Activated B cell treated with CpG ODN at 0.5 μM for 24 hours (primary cell): ENCODE measurements at regions not wholly inside any gene's neighbourhood (a gene's known extent, or its start where the extent isn't known, plus 50 kb on each side); places are given as distances from the start of the nearest gene placed in this dataset.

Source experiments
- ATAC-seq: fragments of 200-7000 bp; cut with Tn5 transposase; one replicate; pipeline ENCODE4 v1.10.0; 2021; ENCODE audit warnings: low read depth, mild to moderate bottlenecking, moderate library complexity
- CTCF ChIA-PET: fragments of 350-600 bp; sonication (Branson Sonifier 250); formaldehyde crosslinking; loops from one replicate; lab custom pipeline; 2021; ENCODE audit warnings: antibody characterized with exemption; lab: Charles Lee
- POLR2A ChIA-PET: fragments of 350-600 bp; sonication (Branson Sonifier 250); formaldehyde crosslinking; loops from one replicate; lab custom pipeline; 2021; ENCODE audit warnings: antibody characterized with exemption; lab: Charles Lee
- DNase-seq: peaks from one replicate; pipeline ENCODE4 v3.0.0; 2022
- H3K27ac Mint-ChIP-seq: one replicate; pipeline ENCODE4 v1.8.0; 2020; ENCODE audit warnings: mixed read lengths
- H3K27me3 Mint-ChIP-seq: one replicate; pipeline ENCODE4 v1.8.0; 2021; ENCODE audit warnings: mixed read lengths
- H3K36me3 Mint-ChIP-seq: one replicate; pipeline ENCODE4 v1.8.0; 2021; ENCODE audit warnings: low read depth, mixed read lengths
- H3K4me1 Mint-ChIP-seq: one replicate; pipeline ENCODE4 v1.8.0; 2021; ENCODE audit warnings: mixed read lengths
- H3K4me3 Mint-ChIP-seq: one replicate; pipeline ENCODE4 v1.8.0; 2020; ENCODE audit warnings: mild to moderate bottlenecking, mixed read lengths
- H3K9me3 Mint-ChIP-seq: one replicate; pipeline ENCODE4 v1.8.0; 2020; ENCODE audit warnings: mixed read lengths
- CTCF ChIP-seq: fragments of 200-600 bp; IDR thresholded peaks from one replicate; pipeline ENCODE4 v1.8.0; 2022; ENCODE audit warnings: antibody characterized with exemption, mild to moderate bottlenecking
- intact Hi-C: fragments of 100-400 bp; cut with micrococcal nuclease; formaldehyde crosslinking; loops from one replicate; pipeline ENCODE4 v1.15.1; 2024

DNA sequence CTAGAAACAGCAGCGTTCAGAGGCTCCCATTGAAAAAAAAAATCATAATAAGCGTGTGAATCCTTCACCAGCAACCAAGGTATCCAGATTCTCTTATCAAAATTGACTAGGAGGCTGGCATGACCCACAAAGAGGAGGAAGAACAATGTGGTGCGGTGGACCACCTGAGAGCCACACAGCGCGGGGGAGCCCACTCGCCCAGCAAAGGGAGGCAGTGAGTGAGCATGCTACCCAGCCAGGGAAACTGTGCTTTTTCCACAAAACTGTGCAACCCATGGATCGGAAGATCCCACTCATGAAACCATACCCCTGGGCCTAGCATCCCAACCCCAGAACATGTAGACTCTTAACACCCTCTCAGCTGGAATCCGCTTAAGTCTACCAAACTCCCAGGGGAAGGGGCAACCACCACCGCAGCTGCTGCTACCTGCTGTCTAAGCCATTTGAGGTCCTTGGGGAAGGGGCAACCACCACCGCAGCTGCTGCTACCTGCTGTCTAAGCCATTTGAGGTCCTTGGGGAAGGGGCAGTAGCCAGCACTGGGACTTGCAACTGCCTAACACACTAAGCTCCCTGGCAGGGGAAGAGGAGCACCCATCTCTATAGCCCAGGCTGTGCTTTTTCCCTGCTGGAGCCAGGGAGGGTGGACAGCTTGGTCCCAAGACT is 102.8 kb upstream of the CLDN18 start:
- ChIA-PET POLR2A (no interaction called here), CTCF (no interaction called here)
- Mint-ChIP-seq H3K4me3 (no peak overlapping the region), H3K27ac (no peak overlapping the region), H3K36me3 (no peaks in the 10 kb centered on the region), H3K27me3 (no peaks in the 10 kb centered on the region), H3K9me3 (peaks cover 16% of the 10 kb centered on the region), H3K4me1 (no peaks in the 10 kb centered on the region)
- intact Hi-C loops: no loop called here
- ATAC-seq: no peak
- no peak for TF ChIP-seq CTCF
- DNase-seq: no peak

DNA sequence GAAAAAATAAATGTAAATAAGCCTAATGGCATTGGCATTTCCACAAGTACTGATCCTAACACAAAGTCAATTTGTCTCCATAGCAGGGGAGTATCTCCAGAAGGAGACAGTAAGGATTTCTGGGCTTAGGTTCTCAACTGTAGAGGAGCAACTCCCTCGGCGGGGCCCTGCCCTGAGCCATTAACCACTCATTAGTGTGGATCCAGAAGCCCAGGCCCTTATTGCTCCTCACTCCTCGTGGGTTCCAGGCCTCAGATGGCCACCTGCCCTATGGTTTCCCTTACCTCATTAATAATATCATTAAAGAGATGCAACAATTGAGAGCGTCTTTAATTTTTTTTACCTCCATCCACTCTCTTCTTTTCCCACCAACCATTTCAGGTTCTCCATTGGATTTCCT is 85.3 kb upstream of the CLDN18 start:
- POLR2A ChIA-PET: no interaction called here
- intact Hi-C loops: no loop called here
- H3K9me3 Mint-ChIP-seq: no peaks in the 10 kb centered on the region
- no peak for DNase-seq
- no peak overlapping the region for H3K4me3 Mint-ChIP-seq
- ATAC-seq: no peak
- no peaks in the 10 kb centered on the region for H3K27me3 Mint-ChIP-seq
- TF ChIP-seq CTCF: no peak
- H3K4me1 Mint-ChIP-seq: no peaks in the 10 kb centered on the region
- H3K36me3 Mint-ChIP-seq: no peaks in the 10 kb centered on the region
- no peak overlapping the region for H3K27ac Mint-ChIP-seq
- CTCF ChIA-PET: no interaction called here

DNA sequence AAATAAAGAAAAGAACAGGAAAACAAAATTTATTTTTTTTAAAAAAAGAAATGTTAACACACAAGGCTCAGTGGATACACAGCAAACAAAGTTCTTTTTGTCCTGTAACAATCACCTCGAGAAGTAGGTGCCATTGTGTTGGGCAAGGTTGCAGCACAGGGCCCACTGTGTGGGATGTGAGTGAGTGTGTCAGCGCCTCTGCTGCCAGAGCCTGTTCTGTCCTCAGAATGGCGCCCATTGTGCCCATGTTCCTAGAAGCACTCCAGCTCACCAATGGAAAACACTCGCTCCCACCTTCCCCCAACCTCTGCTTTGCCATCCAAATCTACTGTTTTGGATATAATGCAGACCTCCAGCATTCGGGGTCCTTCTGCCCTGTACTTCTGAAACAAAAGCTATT is 84.9 kb upstream of the CLDN18 start:
- intact Hi-C loops: no loop called here
- H3K4me1 Mint-ChIP-seq: no peaks in the 10 kb centered on the region
- H3K36me3 Mint-ChIP-seq: no peaks in the 10 kb centered on the region
- no peak for DNase-seq
- TF ChIP-seq CTCF: no peak
- ChIA-PET POLR2A (no interaction called here), CTCF (no interaction called here)
- ATAC-seq: no peak
- no peaks in the 10 kb centered on the region for H3K9me3 Mint-ChIP-seq
- H3K4me3 Mint-ChIP-seq: no peak overlapping the region
- H3K27ac Mint-ChIP-seq: no peak overlapping the region
- no peaks in the 10 kb centered on the region for H3K27me3 Mint-ChIP-seq

DNA sequence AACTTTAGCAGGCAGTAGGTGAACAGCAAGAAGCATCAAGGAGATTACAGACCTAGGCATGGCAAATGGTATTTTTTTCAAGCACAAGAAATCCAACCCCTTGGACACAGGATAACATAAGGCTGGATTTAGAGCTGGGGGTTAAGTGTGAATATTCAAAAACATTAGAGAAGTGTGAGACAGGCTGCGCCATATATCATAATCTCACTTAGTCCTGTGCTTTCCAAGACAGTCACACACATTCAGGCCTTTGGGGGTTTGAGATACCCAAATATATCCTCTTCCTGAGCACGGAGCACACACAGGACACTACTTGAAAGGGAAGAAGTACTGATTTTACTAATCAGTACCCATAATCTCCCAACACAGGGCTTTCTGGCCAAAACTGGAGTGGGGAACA is 83.0 kb upstream of the CLDN18 start:
- H3K36me3 Mint-ChIP-seq: no peaks in the 10 kb centered on the region
- ATAC-seq (no peak), DNase-seq (no peak)
- H3K9me3 Mint-ChIP-seq: no peaks in the 10 kb centered on the region
- no peak overlapping the region for H3K4me3 Mint-ChIP-seq
- no peaks in the 10 kb centered on the region for H3K27me3 Mint-ChIP-seq
- intact Hi-C loops: no loop called here
- POLR2A ChIA-PET: no interaction called here
- no peak for TF ChIP-seq CTCF
- H3K4me1 Mint-ChIP-seq: no peaks in the 10 kb centered on the region
- CTCF ChIA-PET: no interaction called here
- H3K27ac Mint-ChIP-seq: no peak overlapping the region

GRCh38 chr3:137930976-137931375 is 79.0 kb upstream of the CLDN18 start:
- no peak for DNase-seq
- no peaks in the 10 kb centered on the region for H3K27me3 Mint-ChIP-seq
- H3K9me3 Mint-ChIP-seq: no peaks in the 10 kb centered on the region
- ChIA-PET CTCF (no interaction called here), POLR2A (no interaction called here)
- no peaks in the 10 kb centered on the region for H3K36me3 Mint-ChIP-seq
- ATAC-seq: no peak
- intact Hi-C loops: no loop called here
- no peak overlapping the region for H3K27ac Mint-ChIP-seq
- no peaks in the 10 kb centered on the region for H3K4me1 Mint-ChIP-seq
- no peak overlapping the region for H3K4me3 Mint-ChIP-seq
- TF ChIP-seq CTCF: no peak
